Left ventricle myocardium inferior (tissue), 1 donor: ENCODE measurements at regions not wholly inside any gene's neighbourhood (a gene's known extent, or its start where the extent isn't known, plus 50 kb on each side); places are given as distances from the start of the nearest gene placed in this dataset.

Experiments used
- DNase-seq: peaks from one replicate; pipeline ENCODE4 v3.0.0-alpha.2; 2020
- H3K27ac ChIP-seq: fragments of 200-600 bp; replicated peaks from 2 replicates; pipeline ENCODE4 v1.8.0; 2021
- H3K27me3 ChIP-seq: fragments of 200-600 bp; 2 replicates; pipeline ENCODE4 v1.8.0; 2021; ENCODE audit warnings: low read depth
- H3K36me3 ChIP-seq: fragments of 200-600 bp; 2 replicates; pipeline ENCODE4 v1.8.0; 2021
- H3K4me1 ChIP-seq: fragments of 200-600 bp; 2 replicates; pipeline ENCODE4 v1.8.0; 2021
- H3K4me3 ChIP-seq: fragments of 200-600 bp; 2 replicates; pipeline ENCODE4 v1.8.0; 2021; ENCODE audit warnings: mild to moderate bottlenecking, moderate library complexity
- H3K9me3 ChIP-seq: fragments of 200-600 bp; replicated peaks from 2 replicates; pipeline ENCODE4 v1.8.0; 2021
- intact Hi-C: fragments of 100-400 bp; cut with micrococcal nuclease; formaldehyde crosslinking; loops from one replicate; pipeline ENCODE4 v1.11.0; 2022
- TF ChIP-seq, protein P1 (sequence below): fragments of 200-600 bp; IDR thresholded peaks from 2 replicates; pipeline ENCODE4 v1.8.0; 2021; ENCODE audit warnings: antibody characterized with exemption, mild to moderate bottlenecking, borderline replicate concordance
- donor health status: DM: no; HTN: yes; CAD: no; lungs with severe emphysema.

DNA sequence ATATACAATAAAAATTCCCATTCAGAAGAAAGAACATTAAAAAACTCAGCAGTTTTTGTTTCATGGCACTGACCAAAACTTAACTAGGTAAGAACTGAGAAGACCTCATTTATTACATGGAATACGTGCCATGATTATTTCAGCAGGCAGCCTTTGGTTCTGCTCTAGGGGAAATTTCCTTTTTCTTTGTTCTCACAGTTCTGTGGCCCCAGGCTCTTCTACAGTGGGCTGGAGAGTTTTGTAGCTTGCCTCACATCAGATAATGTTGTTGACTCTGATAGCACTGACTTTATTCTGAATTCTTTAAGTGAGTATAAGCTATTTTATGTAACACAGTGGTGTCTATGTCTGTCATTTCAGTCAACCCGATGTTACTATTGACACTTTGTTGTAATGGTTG is 844.3 kb downstream of the TBC1D32 start:
- H3K9me3 ChIP-seq: no peaks in the 10 kb centered on the region
- H3K36me3 ChIP-seq: no peaks in the 10 kb centered on the region
- DNase-seq: no peak
- no peaks in the 10 kb centered on the region for H3K27me3 ChIP-seq
- TF ChIP-seq, protein P1, sequence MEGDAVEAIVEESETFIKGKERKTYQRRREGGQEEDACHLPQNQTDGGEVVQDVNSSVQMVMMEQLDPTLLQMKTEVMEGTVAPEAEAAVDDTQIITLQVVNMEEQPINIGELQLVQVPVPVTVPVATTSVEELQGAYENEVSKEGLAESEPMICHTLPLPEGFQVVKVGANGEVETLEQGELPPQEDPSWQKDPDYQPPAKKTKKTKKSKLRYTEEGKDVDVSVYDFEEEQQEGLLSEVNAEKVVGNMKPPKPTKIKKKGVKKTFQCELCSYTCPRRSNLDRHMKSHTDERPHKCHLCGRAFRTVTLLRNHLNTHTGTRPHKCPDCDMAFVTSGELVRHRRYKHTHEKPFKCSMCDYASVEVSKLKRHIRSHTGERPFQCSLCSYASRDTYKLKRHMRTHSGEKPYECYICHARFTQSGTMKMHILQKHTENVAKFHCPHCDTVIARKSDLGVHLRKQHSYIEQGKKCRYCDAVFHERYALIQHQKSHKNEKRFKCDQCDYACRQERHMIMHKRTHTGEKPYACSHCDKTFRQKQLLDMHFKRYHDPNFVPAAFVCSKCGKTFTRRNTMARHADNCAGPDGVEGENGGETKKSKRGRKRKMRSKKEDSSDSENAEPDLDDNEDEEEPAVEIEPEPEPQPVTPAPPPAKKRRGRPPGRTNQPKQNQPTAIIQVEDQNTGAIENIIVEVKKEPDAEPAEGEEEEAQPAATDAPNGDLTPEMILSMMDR: no peak
- H3K4me1 ChIP-seq: no peaks in the 10 kb centered on the region
- intact Hi-C loops: no loop called here
- no peak overlapping the region for H3K27ac ChIP-seq
- H3K4me3 ChIP-seq: no peak overlapping the region

- intact Hi-C loops: no loop called here
- DNase-seq: no peak
- no peaks in the 10 kb centered on the region for H3K27me3 ChIP-seq
- H3K36me3 ChIP-seq: no peaks in the 10 kb centered on the region
- H3K27ac ChIP-seq: no peak overlapping the region
- TF ChIP-seq, protein P1: no peak
- H3K4me1 ChIP-seq: no peaks in the 10 kb centered on the region
- no peak overlapping the region for H3K4me3 ChIP-seq
- peaks cover 13% of the 10 kb centered on the region for H3K9me3 ChIP-seq
These were observed 850.1 kb downstream of the TBC1D32 start for GRCh38 chr6:120484146-120484545.

- no peaks in the 10 kb centered on the region for H3K36me3 ChIP-seq
- TF ChIP-seq, protein P1: no peak
- H3K9me3 ChIP-seq: peaks cover 51% of the 10 kb centered on the region
- no peak overlapping the region for H3K4me3 ChIP-seq
- no peaks in the 10 kb centered on the region for H3K27me3 ChIP-seq
- intact Hi-C loops: no loop called here
- no peaks in the 10 kb centered on the region for H3K4me1 ChIP-seq
- no peak for DNase-seq
- H3K27ac ChIP-seq: no peak overlapping the region
These were observed 855.6 kb downstream of the TBC1D32 start for GRCh38 chr6:120478650-120479049.

- intact Hi-C loops: no loop called here
- H3K4me1 ChIP-seq: no peaks in the 10 kb centered on the region
- no peaks in the 10 kb centered on the region for H3K36me3 ChIP-seq
- peaks cover 51% of the 10 kb centered on the region for H3K9me3 ChIP-seq
- TF ChIP-seq, protein P1: no peak
- H3K27me3 ChIP-seq: no peaks in the 10 kb centered on the region
- H3K4me3 ChIP-seq: no peak overlapping the region
- no peak for DNase-seq
- no peak overlapping the region for H3K27ac ChIP-seq
These were observed 860.5 kb downstream of the TBC1D32 start for GRCh38 chr6:120473804-120474203.

GRCh38 chr6:120468486-120468885 is 865.8 kb downstream of the TBC1D32 start:
- H3K27ac ChIP-seq: no peak overlapping the region
- peaks cover 15% of the 10 kb centered on the region for H3K9me3 ChIP-seq
- no peaks in the 10 kb centered on the region for H3K36me3 ChIP-seq
- intact Hi-C loops: no loop called here
- DNase-seq: no peak
- no peaks in the 10 kb centered on the region for H3K27me3 ChIP-seq
- no peaks in the 10 kb centered on the region for H3K4me1 ChIP-seq
- no peak overlapping the region for H3K4me3 ChIP-seq
- TF ChIP-seq, protein P1: no peak

GRCh38 chr6:120451508-120451907 is 882.8 kb downstream of the TBC1D32 start:
- intact Hi-C loops: no loop called here
- Histone ChIP-seq H3K27me3 (no peaks in the 10 kb centered on the region), H3K27ac (no peak overlapping the region), H3K9me3 (peaks cover 28% of the 10 kb centered on the region), H3K36me3 (no peaks in the 10 kb centered on the region), H3K4me3 (no peak overlapping the region), H3K4me1 (no peaks in the 10 kb centered on the region)
- no peak for DNase-seq
- TF ChIP-seq, protein P1: no peak
